Liver (tissue), 8 donors: ENCODE measurements at regions not wholly inside any gene's neighbourhood (a gene's known extent, or its start where the extent isn't known, plus 50 kb on each side); places are given as distances from the start of the nearest gene placed in this dataset.
"Not testable (repeated sequence)": the region's sequence is repeated elsewhere in the genome, so short reads cannot be mapped to it uniquely, and the experiment has no call there.

Experiments
- DNase-seq: peaks from one replicate; pipeline ENCODE4 v3.0.0-alpha.2; 2017; ENCODE audit warnings: low spot score
- H3K27ac ChIP-seq, 2 donors: one replicate each; pipeline ENCODE4 v1.7.0; 2013; ENCODE audit warnings: inconsistent platforms in 2 of 2, low read length in 2 of 2, control low read depth in 1 of 2, low read depth in 1 of 2, mild to moderate bottlenecking in 1 of 2
- H3K27me3 ChIP-seq, 4 donors: one replicate each; pipeline versions ENCODE4 v1.6.1 to v1.7.0; 2013; ENCODE audit warnings: low read length in 3 of 4, inconsistent platforms in 1 of 4, mild to moderate bottlenecking in 1 of 4, moderate library complexity in 1 of 4; ENCODE audit not compliant: control insufficient read depth in 4 of 4, insufficient read depth in 4 of 4
- H3K36me3 ChIP-seq, 4 donors: one replicate each; pipeline versions ENCODE4 v1.6.1 to v1.7.0; 2013; ENCODE audit warnings: low read length in 3 of 4, mild to moderate bottlenecking in 3 of 4, low read depth in 1 of 4, moderate library complexity in 1 of 4; ENCODE audit not compliant: control insufficient read depth in 4 of 4, insufficient read depth in 3 of 4
- H3K4me1 ChIP-seq, 4 donors: one replicate each; pipeline versions ENCODE4 v1.6.1 to v1.7.0; 2013; ENCODE audit warnings: low read length in 3 of 4, mild to moderate bottlenecking in 3 of 4, moderate library complexity in 1 of 4; ENCODE audit not compliant: control insufficient read depth in 4 of 4, insufficient read depth in 4 of 4
- H3K4me3 ChIP-seq, 3 donors: one replicate each; pipeline versions ENCODE4 v1.6.1 to v1.7.0; 2013; ENCODE audit warnings: low read length in 3 of 3, control low read depth in 1 of 3, low read depth in 1 of 3, mild to moderate bottlenecking in 1 of 3
- H3K9ac ChIP-seq, 2 donors: one replicate each; pipeline ENCODE4 v1.7.0; 2013; ENCODE audit warnings: low read length in 2 of 2, mild to moderate bottlenecking in 2 of 2, moderate library complexity in 2 of 2, control low read depth in 1 of 2, low read depth in 1 of 2
- H3K9me3 ChIP-seq, 4 donors: one replicate each; pipeline versions ENCODE4 v1.6.1 to v1.7.0; 2013; ENCODE audit warnings: low read length in 3 of 4; ENCODE audit not compliant: control insufficient read depth in 4 of 4
- ATF3 ChIP-seq: IDR thresholded peaks from 2 replicates; pipeline ENCODE4 v1.6.1; 2016; ENCODE audit warnings: antibody characterized with exemption
- CTCF ChIP-seq: fragments of 150-350 bp; IDR thresholded peaks from 2 replicates; pipeline ENCODE4 v1.5.1; 2017; ENCODE audit warnings: improper control_type of control experiment, low read depth, low read length; ENCODE audit not compliant: missing input control
- EGR1 ChIP-seq, 2 donors: IDR thresholded peaks; 2 replicates each; pipeline ENCODE4 v1.6.1; 2016 to 2018; ENCODE audit warnings: antibody characterized with exemption in 2 of 2, low read depth in 2 of 2
- FOXA1 ChIP-seq: IDR thresholded peaks from 2 replicates; pipeline ENCODE4 v1.6.1; 2016; ENCODE audit warnings: antibody characterized with exemption
- FOXA2 ChIP-seq: IDR thresholded peaks from 2 replicates; pipeline ENCODE4 v1.6.1; 2016; ENCODE audit warnings: antibody characterized with exemption
- GABPA ChIP-seq, 2 donors: IDR thresholded peaks in 1 of 2; conservative IDR thresholded peaks in 1 of 2; 2 replicates each; pipeline ENCODE4 v1.6.1; 2016; ENCODE audit warnings: antibody characterized with exemption in 2 of 2, mild to moderate bottlenecking in 1 of 2, moderate library complexity in 1 of 2
- HNF4A ChIP-seq, 2 donors: conservative IDR thresholded peaks; 2 replicates each; pipeline ENCODE4 v1.6.1; 2016; ENCODE audit warnings: antibody characterized with exemption in 2 of 2, mild to moderate bottlenecking in 2 of 2
- HNF4G ChIP-seq: IDR thresholded peaks from 2 replicates; pipeline ENCODE4 v1.6.1; 2016; ENCODE audit warnings: antibody characterized with exemption
- JUND ChIP-seq, 2 donors: IDR thresholded peaks; 2 replicates each; pipeline ENCODE4 v1.6.1; 2016; ENCODE audit warnings: antibody characterized with exemption in 2 of 2
- MAX ChIP-seq: IDR thresholded peaks from 2 replicates; pipeline ENCODE4 v1.6.1; 2016; ENCODE audit warnings: antibody characterized with exemption
- NR2F2 ChIP-seq: IDR thresholded peaks from 2 replicates; pipeline ENCODE4 v1.6.1; 2016; ENCODE audit warnings: antibody characterized with exemption
- REST ChIP-seq: IDR thresholded peaks from 2 replicates; pipeline ENCODE4 v1.6.1; 2016; ENCODE audit warnings: antibody characterized with exemption, mild to moderate bottlenecking
- RXRA ChIP-seq, 2 donors: IDR thresholded peaks; 2 replicates each; pipeline ENCODE4 v1.6.1; 2017 to 2018; ENCODE audit warnings: antibody characterized with exemption in 2 of 2, mild to moderate bottlenecking in 1 of 2
- SP1 ChIP-seq: IDR thresholded peaks from 2 replicates; pipeline ENCODE4 v1.6.1; 2018; ENCODE audit warnings: antibody characterized with exemption, mild to moderate bottlenecking
- TAF1 ChIP-seq: conservative IDR thresholded peaks from 2 replicates; pipeline ENCODE4 v1.6.1; 2016; ENCODE audit warnings: antibody characterized with exemption, mild to moderate bottlenecking
- YY1 ChIP-seq: IDR thresholded peaks from 2 replicates; pipeline ENCODE4 v1.6.1; 2016; ENCODE audit warnings: antibody characterized with exemption, mild to moderate bottlenecking
- ZBTB33 ChIP-seq: IDR thresholded peaks from 2 replicates; pipeline ENCODE4 v1.6.1; 2016; ENCODE audit warnings: antibody characterized with exemption
- WGBS: extraction: QIAGEN DNeasy Blood & Tissue Kit; methylation state at CpG from one replicate; pipeline ENCODE4 v1.1.7; 2013; 5-methylcytosine and 5-hydroxymethylcytosine counted together
- donor health status: healthy.
- donor health status: healthy.
- donor health status: healthy.
- donor health status: healthy.
- donor health status: healthy.

- no peaks in the 10 kb centered on the region for H3K27me3 ChIP-seq
- DNase-seq: no peak
- H3K9ac ChIP-seq: no peak overlapping the region
- TF ChIP-seq MAX (no peak), NR2F2 (no peak), ZBTB33 (no peak), EGR1 (IDR thresholded peaks at IDR 0.05; ENCODE audit: low read depth in 2 of 2) (no peak), HNF4A (conservative IDR thresholded peaks at IDR 0.05) (no peak), CTCF (no peak), ATF3 (no peak), SP1 (no peak), REST (no peak), FOXA2 (no peak), HNF4G (no peak), FOXA1 (no peak), TAF1 (no peak), GABPA (IDR thresholded peaks at IDR 0.05 in 1 of 2, conservative IDR thresholded peaks at IDR 0.05 in 1 of 2) (no peak), YY1 (no peak), JUND (IDR thresholded peaks at IDR 0.05) (no peak), RXRA (IDR thresholded peaks at IDR 0.05) (no peak)
- no peak overlapping the region for H3K4me3 ChIP-seq
- WGBS: 95% methylated on average over 4 of the region's 4 CpGs
- no peak overlapping the region for H3K27ac ChIP-seq
- no peaks in the 10 kb centered on the region for H3K4me1 ChIP-seq
- no peaks in the 10 kb centered on the region for H3K9me3 ChIP-seq
- no peaks in the 10 kb centered on the region for H3K36me3 ChIP-seq
Measured at GRCh38 chr13:99671746-99672145, 170.5 kb downstream of the TM9SF2 start.

- not testable (repeated sequence) for H3K9ac ChIP-seq
- 94% methylated on average over 8 of the region's 8 CpGs for WGBS
Measured at GRCh38 chr13:99669096-99669495, 167.8 kb downstream of the TM9SF2 start.

More at GRCh38 chr13:99669096-99669495, 167.8 kb downstream of the TM9SF2 start:
- H3K9me3 ChIP-seq, H3K36me3 ChIP-seq, H3K27ac ChIP-seq, H3K4me3 ChIP-seq, H3K4me1 ChIP-seq, DNase-seq, H3K27me3 ChIP-seq: not testable (repeated sequence)
